GM19043 (cell line): ENCODE measurements at regions not wholly inside any gene's neighbourhood (a gene's known extent, or its start where the extent isn't known, plus 50 kb on each side); places are given as distances from the start of the nearest gene placed in this dataset.
"Not testable (repeated sequence)": the region's sequence is repeated elsewhere in the genome, so short reads cannot be mapped to it uniquely, and the experiment has no call there.

Experiments used
- ATAC-seq: cut with Tn5 transposase; IDR thresholded peaks from one replicate; pipeline ENCODE4 v1.9.1; 2021; ENCODE audit warnings: low read depth; ENCODE audit not compliant: unreplicated experiment

DNA sequence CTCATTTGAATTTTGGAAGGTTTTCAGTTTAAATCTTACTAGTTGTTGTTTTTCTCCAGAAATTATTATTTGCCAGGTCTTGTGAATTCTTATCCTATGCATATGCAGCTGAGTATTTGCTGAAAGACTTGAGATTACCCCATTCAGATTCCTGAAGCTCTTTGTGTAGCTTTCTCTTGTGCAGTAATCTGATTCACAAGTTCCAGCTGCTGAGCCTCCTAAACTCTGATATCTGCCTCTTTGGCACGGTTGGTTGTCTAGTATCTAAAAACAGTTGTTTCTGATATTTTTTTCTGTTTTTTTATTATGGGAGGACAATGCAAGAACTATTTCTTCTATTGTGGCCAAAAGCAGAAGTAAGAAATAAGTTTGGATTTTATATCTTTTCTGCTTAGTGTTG lies 863.9 kb upstream of the MANEA start:
- ATAC-seq, result no peak

DNA sequence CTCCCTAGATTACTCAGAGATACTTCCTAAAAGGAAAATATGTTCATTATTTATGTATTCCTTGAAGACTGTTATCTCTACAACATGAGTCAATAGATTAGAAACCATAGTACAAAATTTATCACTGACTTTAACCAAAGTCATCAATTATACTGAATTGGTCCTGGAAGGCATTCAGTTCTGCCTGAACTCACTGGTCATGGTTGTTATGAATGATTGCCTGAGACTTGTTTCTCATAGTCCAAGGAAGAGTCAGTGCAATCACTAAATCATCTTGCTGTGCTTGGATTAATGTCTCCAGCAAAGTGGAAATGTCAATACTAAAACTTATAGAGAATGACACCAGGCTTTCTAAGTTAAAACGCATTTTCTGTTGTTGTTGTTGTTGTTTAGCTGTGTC lies 878.6 kb upstream of the MANEA start:
- no peak for ATAC-seq

DNA sequence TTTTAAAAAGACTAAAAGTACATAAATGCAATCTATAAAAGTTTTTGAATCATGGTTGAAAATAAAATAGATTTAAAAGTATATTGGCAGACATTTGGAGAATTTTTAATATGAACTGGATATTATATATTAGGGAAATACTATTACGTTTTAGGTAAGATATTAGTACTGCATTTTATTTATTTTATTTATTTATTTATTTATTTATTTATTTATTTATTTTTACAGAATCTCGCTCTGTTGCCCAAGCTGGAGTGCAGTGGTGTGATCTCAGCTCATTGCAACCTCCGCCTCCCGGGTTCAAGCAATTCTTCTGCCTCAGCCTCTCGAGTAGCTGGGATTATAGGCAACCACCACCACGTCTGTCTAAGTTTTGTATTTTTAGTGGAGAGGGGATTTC lies 890.1 kb upstream of the MANEA start:
- ATAC-seq, result not testable (repeated sequence)

DNA sequence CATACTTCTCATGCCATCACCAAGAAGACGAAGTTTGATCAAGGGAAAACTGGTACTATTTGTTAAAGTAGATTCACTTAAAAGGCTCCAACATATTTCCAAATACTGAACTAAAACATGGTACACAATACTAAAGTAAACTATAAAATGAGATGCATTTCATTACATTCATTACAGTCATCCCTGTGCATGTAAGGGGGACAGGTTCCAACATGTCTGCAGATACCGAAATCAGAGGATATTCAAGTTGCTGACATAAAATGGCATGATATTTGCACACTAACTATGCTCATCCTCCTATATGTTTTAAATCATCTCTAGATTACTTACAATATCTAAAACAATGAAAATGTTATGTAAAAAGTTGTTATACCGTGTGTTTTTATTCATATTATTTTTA lies 893.9 kb upstream of the MANEA start:
- ATAC-seq, result no peak

DNA sequence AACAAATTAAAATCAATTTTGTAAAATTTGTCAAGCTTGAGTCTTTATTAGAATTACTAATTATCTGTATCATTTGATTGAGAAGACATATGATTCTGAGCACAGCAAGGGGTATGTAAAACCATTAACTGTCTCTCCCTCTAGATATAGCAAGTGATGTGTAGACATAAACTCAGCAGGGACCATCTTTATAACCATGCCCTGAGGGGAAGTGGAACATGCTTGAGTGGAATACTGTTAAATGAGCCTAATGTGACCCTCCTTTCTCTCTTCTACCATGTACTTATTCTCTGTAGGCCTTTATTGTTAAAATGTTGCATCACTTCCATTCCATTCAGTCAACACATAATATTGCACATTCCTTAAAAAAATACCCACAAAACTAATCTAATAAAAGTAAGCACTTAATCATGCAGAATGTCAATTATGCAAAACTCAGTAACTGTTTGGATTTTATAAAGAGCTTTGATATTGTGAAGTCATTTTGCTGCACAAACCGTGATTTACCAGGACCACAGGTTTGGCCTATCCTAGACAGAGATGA lies 896.6 kb upstream of the MANEA start:
- no peak for ATAC-seq

DNA sequence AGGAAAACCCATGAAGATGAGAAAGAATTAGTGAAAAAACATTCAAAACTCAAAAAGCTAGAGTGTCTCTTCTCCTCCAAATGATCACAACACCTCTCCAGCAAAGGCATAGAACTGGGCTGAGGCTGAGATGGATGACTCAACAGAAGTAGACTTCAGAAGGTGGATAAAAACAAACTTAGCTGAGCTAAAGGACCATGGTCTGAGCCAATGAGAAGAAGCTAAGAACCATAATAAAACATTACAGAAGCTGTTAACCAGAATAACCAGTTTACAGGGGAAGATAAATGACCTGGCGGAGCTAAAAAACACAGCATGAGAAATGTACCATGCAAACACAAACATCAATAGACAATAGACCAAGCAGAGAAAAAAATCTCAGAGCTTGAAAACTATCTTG lies 904.1 kb upstream of the MANEA start:
- no peak for ATAC-seq

DNA sequence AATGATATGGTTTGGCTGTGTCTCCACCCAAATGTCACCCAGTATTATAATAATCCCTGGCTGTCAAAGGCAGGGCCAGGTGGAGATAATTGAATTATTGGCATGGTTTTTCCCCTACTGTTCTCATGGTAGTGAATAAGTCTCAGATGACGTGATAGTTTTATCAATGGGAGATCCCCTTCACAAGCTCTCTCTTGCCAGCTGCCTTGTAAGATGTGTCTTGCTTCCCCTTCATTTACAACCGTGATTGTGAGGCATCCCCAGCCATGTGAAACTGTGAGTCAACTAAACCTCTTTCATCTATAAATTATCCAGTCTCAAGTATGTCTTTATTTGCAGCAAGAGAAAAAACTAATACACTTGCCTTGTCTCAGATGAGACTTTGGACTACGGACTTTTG lies 907.3 kb upstream of the MANEA start:
- no peak for ATAC-seq

DNA sequence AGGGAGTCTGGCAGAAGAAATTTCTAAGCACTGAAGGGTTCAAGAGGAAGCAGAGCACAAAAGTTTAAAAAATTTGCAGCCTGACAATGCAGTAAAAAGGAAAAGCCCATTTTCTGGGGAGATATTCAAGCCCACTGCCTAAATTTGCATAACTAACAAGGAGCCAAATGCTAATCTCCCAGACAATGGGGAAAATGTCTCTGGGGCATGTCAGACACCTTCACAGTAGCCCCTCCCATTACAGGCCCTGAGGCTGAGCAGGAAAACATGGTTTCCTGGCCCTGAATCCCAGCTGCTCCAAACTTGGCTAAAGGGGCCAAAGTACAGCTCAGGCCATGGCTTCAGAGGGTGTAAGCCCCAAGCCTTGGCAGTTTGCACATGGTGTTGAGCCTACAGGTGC lies 908.5 kb upstream of the MANEA start:
- ATAC-seq, result no peak

DNA sequence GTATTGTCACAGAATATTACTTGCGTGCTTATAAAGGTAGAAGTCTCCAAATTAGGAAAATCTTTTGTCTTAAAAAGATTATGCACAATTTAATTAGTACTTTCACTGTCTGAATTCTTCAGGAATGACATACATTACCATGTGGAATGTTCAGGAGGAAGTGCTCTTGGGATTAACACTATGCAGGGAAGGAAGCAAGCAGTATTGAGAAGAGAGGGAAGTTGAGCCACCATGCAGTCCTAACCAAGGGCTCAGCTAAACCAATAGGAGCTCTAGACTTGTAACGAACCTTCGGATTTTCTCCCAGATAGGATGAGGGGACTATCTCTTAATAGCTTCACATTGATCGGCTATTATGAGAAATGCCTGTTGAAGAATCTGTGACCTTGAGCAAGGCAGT lies 918.4 kb upstream of the MANEA start:
- ATAC-seq, result no peak

DNA sequence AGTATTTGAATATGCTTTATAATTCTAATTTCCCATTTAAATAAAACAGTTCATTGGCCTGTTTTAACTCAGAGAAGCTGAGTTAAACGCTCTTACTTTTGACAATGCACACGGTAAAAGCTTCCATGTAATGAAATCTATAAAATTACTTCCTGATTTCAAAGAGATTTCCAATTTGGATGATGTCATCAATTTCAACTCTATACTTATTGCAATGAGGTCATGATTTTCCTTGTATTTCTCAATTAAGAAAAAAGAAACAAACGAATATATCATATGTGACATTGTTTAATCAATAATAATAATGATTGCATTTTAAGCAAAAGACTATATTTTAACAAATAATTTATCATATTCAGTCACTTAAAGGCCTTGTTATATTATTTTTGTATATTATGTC lies 926.1 kb upstream of the MANEA start:
- ATAC-seq, result no peak

DNA sequence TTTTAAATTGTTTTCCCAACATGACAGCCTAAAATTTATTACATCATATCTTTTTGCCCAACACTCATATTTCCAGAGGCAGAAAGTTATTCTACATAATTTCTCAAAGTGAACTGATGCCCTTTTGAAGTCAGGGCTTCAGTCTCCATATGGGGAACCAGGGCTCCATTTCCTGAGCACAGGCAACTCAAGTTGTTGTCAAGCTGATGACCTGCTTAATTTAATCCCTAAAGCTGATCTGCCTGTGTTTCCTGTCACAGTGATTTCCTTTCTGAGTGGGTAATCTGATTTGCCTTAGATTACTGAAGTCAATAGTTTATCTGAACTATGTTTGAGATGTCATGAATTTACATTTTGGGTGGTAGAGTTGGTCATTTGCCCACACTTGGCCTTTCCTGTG lies 932.1 kb upstream of the MANEA start:
- ATAC-seq, result no peak

DNA sequence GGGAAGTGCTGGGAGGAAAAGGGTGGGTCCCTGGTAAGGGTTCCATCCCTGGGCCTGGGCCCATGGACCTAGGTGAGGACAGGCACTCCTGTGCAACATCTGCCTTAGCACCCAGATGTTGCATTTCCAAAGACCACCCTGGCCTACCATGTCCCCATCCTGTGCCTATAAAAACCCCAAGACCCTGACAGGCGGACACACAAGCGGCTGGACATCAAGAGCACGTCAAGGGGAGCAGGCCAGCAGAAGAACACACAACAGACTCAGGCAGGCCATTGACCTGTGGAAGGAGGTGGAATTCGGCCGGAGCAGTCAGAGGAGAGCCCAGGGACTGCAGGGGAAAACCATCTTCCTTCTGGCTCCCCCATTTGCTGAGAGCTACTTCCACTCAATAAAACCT lies 937.8 kb upstream of the MANEA start:
- ATAC-seq, result no peak

DNA sequence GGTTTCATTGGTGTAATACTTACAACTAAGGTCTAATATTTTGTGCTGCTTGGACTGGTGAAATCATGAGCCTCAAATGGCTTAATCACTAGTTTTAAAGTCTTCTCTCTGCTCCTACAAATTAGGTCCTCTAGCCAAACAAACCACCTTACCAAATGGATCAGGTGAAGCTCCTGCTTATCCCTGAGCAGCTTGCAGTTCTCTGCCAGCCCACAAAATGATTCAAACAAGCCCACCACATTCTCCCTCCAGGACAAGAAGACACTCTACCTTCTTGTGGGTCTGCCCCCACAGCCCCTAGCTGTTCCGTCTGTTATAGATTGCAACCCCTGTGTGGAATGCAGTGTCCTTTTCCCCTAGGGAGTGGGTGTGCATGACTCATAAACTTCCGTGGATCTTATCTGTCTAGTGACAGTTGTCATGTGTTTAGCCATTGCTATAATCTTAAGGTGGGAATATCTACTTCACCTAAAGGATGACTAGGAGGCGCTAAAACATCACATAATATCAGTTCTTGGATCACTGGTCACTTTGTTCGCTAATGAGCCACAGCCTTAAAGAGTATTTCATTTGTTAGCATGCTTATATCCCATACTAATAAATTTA lies 940.5 kb upstream of the MANEA start:
- no peak for ATAC-seq

DNA sequence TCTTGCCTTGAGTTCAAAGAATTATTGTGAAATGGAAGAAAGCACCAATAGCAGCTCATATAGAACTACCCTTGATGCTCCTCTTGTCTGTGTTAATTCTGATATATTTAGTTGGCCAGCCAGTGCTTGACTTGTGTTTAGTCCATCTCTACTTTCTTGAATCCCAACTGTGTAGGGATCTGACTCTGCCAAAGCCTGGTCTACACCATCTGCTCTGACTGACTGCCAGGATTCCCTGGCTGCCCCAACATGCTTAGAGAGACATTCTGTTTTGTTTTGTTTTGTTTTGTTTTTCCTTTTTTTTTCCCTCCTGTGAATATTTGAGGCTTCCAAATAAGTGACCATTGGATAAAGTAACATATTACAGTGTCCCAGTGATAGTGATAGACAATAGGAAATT lies 953.7 kb upstream of the MANEA start:
- ATAC-seq, result no peak

DNA sequence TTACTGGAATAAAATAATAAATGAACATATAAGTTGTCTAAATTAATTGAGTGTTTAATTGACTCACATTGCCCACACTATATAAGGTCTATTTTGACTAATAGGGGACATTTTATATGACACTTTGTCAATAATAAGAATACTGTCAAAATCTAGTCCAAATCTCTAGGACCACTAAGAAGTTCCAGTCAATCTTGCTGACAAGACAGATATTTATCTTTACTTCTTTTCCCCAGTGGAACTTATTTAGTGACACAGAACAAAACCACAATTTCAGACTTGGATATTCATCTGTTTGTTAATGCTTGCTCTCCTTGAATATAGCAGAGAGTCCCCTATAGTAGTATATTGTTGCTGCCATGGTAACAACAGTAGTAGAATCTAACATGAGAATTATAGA lies 954.6 kb upstream of the MANEA start:
- no peak for ATAC-seq

DNA sequence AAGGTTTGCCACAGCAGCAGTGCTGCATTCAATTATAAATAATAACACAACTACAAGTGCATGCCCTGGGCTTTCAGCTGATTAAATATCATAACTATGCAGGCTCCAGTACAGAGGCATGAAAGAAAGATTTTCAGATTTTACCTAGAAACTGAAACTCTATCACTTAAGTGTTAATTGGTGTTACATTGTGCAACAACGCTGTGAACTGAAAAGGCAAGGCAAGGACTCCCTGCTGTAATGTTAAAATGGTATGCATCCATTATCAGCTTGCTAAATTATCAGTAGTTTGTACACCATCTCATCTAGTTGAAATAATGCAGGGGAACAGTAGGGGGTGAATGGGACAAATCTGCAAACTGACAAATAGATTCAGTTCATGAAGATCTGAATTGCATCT lies 976.7 kb upstream of the MANEA start:
- ATAC-seq, result no peak

DNA sequence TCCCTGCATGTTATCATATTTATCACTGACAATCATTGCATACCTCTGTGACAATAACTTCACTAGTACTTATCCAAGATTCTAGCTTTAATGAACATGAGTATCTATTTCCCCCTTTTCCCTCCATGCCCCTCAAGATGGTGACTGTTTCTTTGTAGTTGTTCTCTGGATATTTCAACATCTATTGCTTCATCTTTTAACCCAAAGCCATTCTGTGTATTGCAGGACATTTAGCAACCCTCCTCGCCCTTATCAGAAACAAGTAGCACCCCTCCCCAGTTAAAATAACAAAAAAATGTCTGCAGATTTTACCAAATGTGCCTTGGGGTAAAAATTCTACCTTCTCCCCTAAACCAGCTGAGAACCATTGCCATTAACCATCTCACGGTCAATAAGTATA lies 979.8 kb upstream of the MANEA start:
- ATAC-seq, result no peak

DNA sequence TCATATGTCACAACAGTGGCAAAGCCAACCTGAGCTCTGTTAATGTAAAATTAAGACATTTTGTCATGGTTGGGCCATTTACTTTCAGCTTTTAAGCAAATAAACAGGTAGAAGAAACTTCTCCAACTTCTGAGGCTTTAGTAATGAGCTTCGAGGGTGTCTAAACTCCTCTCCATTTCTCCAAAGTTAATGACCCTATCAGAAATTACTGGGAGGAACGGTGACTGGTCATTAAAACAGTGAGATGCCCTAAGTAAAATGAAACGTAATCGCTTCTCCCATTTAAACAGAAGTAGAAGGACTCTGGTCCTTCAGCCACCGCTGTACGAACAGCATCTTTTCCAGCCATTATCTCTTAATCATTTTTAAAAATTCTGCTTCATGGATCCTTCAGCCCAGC lies 986.9 kb upstream of the MANEA start:
- no peak for ATAC-seq

DNA sequence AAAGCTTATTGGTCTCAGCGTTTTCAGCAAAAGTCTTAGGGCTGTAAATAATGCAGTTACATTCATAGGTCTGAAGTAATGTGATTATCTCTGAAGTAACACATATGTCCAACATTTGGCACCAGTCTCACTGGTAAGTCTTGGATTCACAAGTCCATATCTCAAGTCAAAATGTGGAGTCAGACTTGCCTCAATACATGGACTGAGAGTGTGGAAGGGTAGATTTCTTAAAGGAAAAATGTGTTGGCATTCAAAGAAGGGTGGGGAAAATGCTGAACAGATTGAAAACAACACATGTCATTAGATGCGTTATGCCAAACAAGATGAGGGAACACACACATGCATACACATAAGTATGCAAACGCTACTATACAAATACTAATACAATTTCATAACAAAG lies 989.0 kb upstream of the MANEA start:
- ATAC-seq, result no peak

DNA sequence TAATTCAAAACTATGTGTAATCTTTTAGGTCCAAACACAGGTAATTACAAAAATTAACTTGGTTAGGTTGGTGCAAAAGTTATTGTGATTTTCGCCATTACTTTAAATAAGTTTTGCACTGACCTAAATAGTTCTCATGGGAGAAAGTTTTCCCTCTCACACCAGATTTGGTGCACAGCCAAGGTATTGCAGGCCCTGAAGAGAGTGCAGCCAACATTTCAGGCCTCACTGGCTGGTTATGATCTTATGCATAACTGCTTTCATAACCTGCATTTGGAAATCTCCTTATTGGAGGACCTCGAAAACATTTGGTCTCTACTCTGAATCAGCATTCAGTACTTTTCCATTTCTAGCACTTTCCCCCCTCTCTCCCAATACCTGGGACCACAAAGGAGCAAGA lies 993.1 kb upstream of the MANEA start:
- no peak for ATAC-seq

DNA sequence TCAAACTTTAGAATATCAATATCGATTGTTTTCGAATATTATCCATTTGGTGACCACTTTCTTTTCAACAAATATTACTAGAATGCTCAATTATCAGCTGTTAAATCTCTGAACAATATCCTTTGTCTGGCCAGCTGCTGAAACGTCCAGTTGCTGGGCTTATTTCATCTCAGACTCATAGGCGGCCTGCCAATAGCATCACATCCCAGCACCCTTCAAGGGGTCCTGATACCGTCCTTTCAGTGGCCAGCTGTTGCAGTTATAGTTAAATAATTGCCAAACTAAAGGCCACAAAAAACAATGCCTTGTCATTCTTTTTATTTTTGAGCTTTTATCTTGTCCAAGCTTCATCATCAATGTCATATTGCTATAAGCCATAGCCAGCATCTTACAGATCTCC lies 1006.8 kb upstream of the MANEA start:
- ATAC-seq, result no peak

DNA sequence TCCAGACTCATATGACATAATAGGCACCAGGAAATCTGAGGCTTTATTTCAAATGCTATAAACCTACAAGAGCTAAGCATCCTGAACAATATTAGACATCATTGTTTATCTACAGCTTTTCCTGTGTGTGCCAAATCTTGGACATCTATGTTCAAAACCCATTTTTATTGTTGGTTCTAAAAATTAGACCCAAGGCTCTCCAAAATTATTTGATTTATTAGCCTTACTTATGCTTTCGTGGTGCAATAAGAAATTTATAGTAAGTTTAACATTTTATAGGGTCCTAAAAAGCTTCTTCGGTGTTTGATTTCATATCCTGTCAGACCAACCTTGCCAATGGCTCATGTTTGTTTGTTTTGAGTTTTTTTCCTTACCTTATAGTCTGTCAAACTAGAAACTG lies 1014.5 kb upstream of the MANEA start:
- ATAC-seq, result no peak
